Bone marrow (tissue), 2 donors: ENCODE measurements at regions not wholly inside any gene's neighbourhood (a gene's known extent, or its start where the extent isn't known, plus 50 kb on each side); places are given as distances from the start of the nearest gene placed in this dataset.
A peak's percentile ranks its signal among the peaks of the same experiment; 100 is the strongest.
"Not testable (repeated sequence)": the region's sequence is repeated elsewhere in the genome, so short reads cannot be mapped to it uniquely, and the experiment has no call there.

Experiments
- DNase-seq, 2 donors: peaks; one replicate each; lab custom pipeline; 2025; lab: John Stamatoyannopoulos, UW

DNA sequence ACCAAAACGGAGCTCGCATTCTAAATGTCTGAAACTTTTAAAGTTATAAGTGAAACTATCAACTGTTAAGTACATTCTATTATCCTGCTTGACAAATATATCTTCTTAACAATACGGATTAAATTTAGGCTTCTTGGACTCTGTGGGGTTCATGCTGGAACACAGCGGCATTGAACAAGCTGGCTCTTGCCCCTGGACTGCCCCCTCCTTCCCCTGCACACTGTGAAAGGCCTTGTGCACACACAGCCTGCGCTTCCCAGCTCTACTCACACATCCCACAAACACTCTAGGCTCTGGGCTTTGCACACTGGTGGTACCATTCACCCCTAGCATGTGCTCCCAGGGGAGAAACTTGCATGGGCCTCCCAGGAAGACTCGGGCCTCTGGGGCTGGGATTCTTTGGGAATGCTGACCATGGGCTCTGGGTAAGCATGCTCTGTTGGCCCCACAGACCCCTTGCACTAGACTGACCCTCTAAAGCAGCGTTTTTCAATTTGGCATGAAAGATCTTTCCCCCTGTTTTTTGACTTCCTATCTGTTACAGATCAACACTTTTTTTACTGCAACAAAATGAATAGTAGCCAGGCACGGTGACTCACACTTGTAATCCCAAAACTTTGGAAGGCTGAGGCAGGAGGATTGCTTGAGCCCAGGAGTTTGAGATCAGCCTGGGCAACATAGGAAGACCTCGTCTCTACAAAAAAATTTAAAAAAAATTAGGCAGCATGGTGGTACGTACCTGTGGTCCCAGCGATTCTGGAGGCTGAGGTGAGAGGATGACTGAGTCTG is 96.2 kb upstream of the CPM start:
- no peak for DNase-seq

GRCh38 chr12:69030321-69030720 is 97.3 kb upstream of the CPM start:
- DNase-seq = no peak

DNA sequence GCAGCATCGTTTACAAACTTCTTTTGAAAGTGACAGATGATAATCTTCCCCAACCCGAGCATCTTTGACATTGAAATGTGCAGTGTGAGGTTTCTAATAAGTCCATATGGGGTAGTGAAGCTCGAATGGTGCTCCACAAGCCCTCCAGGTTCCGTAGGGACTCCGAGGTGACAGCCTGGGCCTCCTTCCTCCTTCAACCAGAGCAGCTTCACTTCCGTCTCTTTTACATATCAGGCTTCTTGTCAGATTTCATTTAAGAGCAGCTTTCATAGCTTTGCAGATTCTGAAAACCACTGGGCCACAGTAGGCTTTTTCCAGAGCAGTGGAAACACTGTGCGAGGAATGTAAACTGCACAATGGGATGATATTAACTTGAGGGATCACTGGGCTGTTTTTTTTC is 103.6 kb upstream of the CPM start:
- no peak for DNase-seq

- no peak for DNase-seq
Measured at GRCh38 chr12:69036999-69037398, 104.0 kb upstream of the CPM start.

- no peak for DNase-seq
Measured at GRCh38 chr12:69039911-69040310, 106.9 kb upstream of the CPM start.

GRCh38 chr12:69042557-69042956 is 109.6 kb upstream of the CPM start:
- DNase-seq = no peak

- DNase-seq = no peak
Measured at GRCh38 chr12:69042970-69043369, 110.0 kb upstream of the CPM start.

DNA sequence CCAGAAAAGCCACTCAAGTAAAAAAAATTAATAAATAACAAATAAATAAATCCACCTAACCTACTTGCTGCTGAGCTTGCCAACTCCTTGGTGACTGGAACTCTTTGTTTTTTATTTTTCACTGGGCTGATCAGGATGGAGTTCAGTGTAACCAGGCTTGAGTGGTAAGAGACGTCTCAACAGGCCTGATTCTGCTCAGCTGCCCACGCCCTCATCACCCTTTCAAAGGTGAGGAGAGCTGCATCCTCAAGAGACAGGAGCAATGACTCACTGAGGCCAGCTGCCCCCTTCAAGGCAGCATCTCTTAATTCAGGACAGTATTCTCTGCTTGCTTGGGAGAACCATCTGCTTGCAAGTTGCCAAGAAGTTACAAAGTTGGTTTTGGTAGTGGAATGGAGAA is 111.9 kb upstream of the CPM start:
- no peak for DNase-seq

DNA sequence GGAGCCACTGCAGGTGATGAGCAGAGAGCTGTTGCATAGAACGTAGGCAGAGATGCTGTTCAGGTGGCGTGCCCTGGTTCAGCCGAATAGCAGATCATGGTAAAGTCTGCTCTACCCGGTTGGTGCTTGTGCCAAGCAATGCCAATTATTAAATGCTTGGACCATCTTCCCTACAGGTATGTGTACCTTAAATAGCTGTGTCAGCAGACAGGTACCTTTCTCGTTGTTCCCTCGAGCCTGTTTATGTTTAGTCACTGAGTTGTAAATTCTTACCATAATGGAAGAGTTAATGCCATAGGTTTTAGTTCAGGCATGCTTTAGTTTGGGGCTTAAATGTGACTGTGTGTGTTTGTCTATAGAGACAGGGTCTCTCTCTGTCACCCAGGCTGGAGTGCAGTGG is 112.5 kb upstream of the CPM start:
- DNase-seq = no peak

- DNase-seq = no peak
Measured at GRCh38 chr12:69046363-69046762, 113.4 kb upstream of the CPM start.

DNA sequence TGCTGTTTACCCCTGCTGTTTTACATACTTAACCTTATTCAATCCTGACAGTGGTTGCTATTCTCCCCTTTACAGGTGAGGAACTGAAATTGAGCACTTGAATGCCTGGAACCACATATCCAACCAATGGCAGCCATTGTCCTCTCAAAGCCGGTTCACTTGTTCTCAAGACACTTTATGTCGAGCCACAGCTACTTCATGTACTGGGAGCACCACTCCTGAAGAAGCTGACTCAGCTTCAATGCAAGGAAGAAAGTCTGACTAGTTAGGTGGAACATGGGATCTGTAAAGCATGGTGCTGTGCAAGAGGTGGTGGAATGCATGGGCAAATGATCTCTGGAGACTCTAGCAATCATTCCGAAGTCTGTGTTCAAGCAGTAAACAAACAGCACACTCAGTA is 113.9 kb upstream of the CPM start:
- DNase-seq = no peak

GRCh38 chr12:69047990-69048389 is 115.0 kb upstream of the CPM start:
- no peak for DNase-seq

DNA sequence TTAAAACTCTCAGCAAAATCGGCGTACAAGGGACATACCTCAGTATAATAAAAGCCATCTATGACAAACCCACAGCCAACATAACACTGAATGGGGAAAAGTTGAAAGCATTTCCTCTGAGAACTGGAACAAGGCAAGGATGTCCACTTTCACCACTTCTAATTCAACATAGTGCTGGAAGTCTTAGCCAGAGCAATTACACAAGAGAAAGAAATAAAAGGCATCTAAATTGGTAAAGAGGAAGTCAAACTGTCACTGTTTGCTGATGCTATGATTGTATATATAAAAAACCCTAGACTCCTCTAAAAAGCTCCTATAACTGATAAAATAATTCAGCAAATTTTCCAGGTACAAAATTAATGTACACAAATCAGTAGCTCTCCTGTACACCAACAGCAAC is 116.9 kb upstream of the CPM start:
- DNase-seq = not testable (repeated sequence)

DNA sequence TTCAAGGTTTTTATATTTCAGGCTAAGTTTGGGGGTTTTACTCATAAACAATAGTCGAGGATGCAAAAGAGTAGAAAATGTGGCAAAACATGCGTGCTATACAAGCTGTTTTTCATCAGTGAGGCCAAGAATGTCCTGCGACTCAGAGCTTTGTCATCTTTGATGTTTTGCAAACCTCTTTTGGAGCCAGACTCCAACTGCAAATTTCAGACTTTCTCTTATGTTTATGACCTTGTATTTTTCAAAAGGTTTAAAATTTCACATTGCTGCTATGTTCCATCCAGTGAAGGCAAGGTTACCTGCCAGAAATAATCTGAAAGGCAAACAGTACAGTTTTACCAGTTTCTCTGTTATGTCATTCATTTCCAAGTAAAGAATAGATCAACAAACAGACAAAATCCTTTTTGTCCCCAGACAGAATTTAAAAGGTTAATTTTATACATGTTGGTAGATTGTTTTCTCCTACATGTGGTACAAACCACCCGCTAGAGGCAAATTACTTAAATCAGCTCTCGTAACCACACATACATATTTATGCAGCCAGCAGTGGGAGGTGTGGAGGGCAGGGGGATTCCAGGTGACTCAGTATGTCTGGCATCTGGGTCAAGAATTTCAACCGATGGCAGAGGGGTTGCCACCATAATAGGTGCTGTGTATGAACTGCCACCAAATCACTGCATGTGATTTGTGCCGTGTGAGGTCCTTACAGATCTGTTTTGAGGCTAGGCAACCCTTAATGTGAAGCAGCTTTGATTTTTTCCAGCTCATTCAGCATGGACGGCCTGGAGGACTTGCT is 119.8 kb upstream of the CPM start:
- no peak for DNase-seq

- DNase-seq = no peak
Measured at GRCh38 chr12:69054343-69055056, 121.5 kb upstream of the CPM start.

GRCh38 chr12:69055280-69055679 is 122.3 kb upstream of the CPM start:
- DNase-seq = no peak

GRCh38 chr12:69055706-69056105 is 122.7 kb upstream of the CPM start:
- DNase-seq = no peak

DNA sequence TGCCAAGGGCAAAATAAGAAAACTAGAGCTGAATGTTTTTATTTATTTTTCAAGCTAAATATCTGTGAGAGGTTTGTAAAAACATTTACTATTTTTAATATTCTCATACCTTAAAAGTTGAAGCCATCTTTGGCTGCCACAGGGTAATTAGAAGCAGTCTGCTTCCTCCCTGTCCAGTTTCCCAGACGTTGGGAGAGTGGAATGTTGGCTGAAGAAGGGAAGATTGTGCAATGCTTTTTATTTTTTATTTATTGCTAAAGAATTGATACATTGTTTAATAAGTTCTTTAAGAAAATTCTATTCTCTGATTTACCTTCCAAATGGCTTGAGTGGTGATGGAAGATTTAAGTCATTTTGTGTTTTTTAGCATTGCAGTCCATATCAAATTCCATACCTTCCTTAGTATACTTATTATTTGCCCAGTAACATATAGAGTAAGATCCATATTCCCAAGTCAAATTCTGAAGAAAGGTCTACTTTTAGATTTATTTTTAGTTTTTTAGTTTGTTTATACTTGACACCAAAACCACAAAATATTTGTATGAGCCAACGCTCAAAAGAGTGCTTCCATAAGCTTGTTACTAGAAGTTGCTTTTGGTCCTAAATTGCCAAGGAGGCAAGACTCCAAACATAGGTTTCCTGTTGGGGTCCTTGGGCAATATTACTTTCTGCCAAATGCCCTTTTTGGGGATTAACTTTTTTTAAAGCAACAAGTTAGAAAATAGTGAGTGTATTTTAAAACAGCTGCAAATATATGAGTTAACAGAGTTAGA is 124.0 kb upstream of the CPM start:
- no peak for DNase-seq

- no peak for DNase-seq
Measured at GRCh38 chr12:69057742-69058141, 124.8 kb upstream of the CPM start.

GRCh38 chr12:69059465-69060457 is 126.8 kb upstream of the CPM start:
- DNase-seq = peak in 1 of 2 donors; percentile 0

DNA sequence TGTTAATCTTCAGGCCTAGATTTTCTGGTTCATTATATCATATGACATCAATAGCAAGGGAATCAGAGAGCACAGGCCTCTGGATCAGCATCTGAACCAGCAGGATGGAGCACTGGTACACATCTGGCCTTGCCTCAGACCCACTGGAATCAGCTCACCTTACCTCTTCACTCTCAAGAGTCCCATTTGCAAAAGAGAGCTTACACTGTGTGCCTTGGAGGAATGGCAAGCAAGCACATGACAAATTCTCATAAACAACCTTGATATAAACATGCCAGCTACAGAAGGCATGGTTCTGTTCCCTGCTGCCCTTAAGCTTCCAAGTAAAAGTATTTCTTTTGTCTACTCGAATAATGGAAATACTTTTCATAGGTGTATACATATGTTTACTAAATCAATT is 128.6 kb upstream of the CPM start:
- DNase-seq = no peak
